HepG2 (cell line): ENCODE measurements at regions not wholly inside any gene's neighbourhood (a gene's known extent, or its start where the extent isn't known, plus 50 kb on each side); places are given as distances from the start of the nearest gene placed in this dataset.

Experiments used
- BCL6 ChIP-seq: IDR thresholded peaks from 2 replicates; pipeline ENCODE4 v1.6.1; 2016; ENCODE audit warnings: missing genetic modification reagents, missing compliant biosample characterization
- BHLHE40 ChIP-seq: IDR thresholded peaks from 2 replicates; pipeline ENCODE4 v1.6.1; 2011; ENCODE audit warnings: low read length, improper control_type of control experiment
- EP300 ChIP-seq, 3 experiments: sonication (generic) in 1 of 3; formaldehyde crosslinking in 1 of 3; IDR thresholded peaks; 2 replicates each; pipeline versions ENCODE4 v1.5.1 to v1.6.1; 2011 to 2020; ENCODE audit warnings: low read depth in 2 of 3, low read length in 2 of 3, borderline replicate concordance in 1 of 3, improper control_type of control experiment in 1 of 3, mild to moderate bottlenecking in 1 of 3, missing genetic modification reagents in 1 of 3, moderate library complexity in 1 of 3
- ISL2 ChIP-seq: sonication (generic); formaldehyde crosslinking; IDR thresholded peaks from 2 replicates; pipeline ENCODE4 v1.5.0; 2020; ENCODE audit warnings: missing genetic modification reagents
- MAFG ChIP-seq: sonication (generic); formaldehyde crosslinking; IDR thresholded peaks from 2 replicates; pipeline ENCODE4 v1.5.1; 2020; ENCODE audit warnings: mild to moderate bottlenecking, missing genetic modification reagents
- NFKBIZ ChIP-seq: IDR thresholded peaks from 2 replicates; pipeline ENCODE4 v1.6.1; 2018; ENCODE audit warnings: missing genetic modification reagents, missing compliant biosample characterization
- PATZ1 ChIP-seq: sonication (generic); formaldehyde crosslinking; IDR thresholded peaks from 2 replicates; pipeline ENCODE4 v1.4.0; 2020; ENCODE audit warnings: missing genetic modification reagents
- SP5 ChIP-seq: IDR thresholded peaks from 2 replicates; pipeline ENCODE4 v1.6.1; 2016; ENCODE audit warnings: low read depth, borderline replicate concordance
- TCF7 ChIP-seq: sonication (generic); IDR thresholded peaks from 2 replicates; pipeline ENCODE4 v1.6.1; 2016; ENCODE audit warnings: antibody characterized with exemption, low read depth
- TFDP1 ChIP-seq: IDR thresholded peaks from 2 replicates; pipeline ENCODE4 v1.6.1; 2016; ENCODE audit warnings: missing compliant biosample characterization, missing genetic modification reagents, borderline replicate concordance
- THAP9 ChIP-seq: sonication (generic); formaldehyde crosslinking; IDR thresholded peaks from 2 replicates; pipeline ENCODE4; 2020; ENCODE audit warnings: missing genetic modification reagents, mild to moderate bottlenecking, borderline replicate concordance
- TMF1 ChIP-seq: sonication (generic); formaldehyde crosslinking; IDR thresholded peaks from 2 replicates; pipeline ENCODE4 v1.8.1; 2022; ENCODE audit warnings: low read depth, missing genetic modification reagents
- ZNF10 ChIP-seq: sonication (generic); formaldehyde crosslinking; IDR thresholded peaks from 2 replicates; pipeline ENCODE4 v1.4.0; 2020; ENCODE audit warnings: mild to moderate bottlenecking, low read depth, missing genetic modification reagents, borderline replicate concordance
- ZNF281 ChIP-seq: sonication (generic); formaldehyde crosslinking; IDR thresholded peaks from 2 replicates; pipeline ENCODE4 v1.4.0; 2020; ENCODE audit warnings: missing genetic modification reagents, borderline replicate concordance
- ZNF564 ChIP-seq: sonication (generic); formaldehyde crosslinking; IDR thresholded peaks from 2 replicates; pipeline ENCODE4 v1.8.1; 2023; ENCODE audit warnings: mild to moderate bottlenecking, missing genetic modification reagents
- ZNF687 ChIP-seq: sonication (generic); formaldehyde crosslinking; IDR thresholded peaks from 2 replicates; pipeline ENCODE4 v1.5.1; 2020; ENCODE audit warnings: mild to moderate bottlenecking, missing genetic modification reagents, moderate library complexity

GRCh38 chr21:38990424-38990794, 184.7 kb downstream of the ETS2 start (continued):
- TF ChIP-seq NFKBIZ (peak; percentile 96; the same call in 1 of the 2 replicates), TCF7 (peak; percentile 95), TFDP1 (CRISPR knock-in tag) (peak; percentile 70; the same call in 1 of the 2 replicates), ZNF10 (CRISPR knock-in tag) (no peak), ZNF564 (CRISPR knock-in tag) (no peak), ISL2 (no peak), ZNF281 (CRISPR knock-in tag) (peak; percentile 94), MAFG (CRISPR knock-in tag) (no peak), BHLHE40 (peak; percentile 71; the same call in 1 of the 2 replicates), BCL6 (peak; percentile 46; the same call in 1 of the 2 replicates), PATZ1 (CRISPR knock-in tag) (0 out of 2 replicates have a peak, but pooled peaks have one; percentile 8), EP300 (IDR thresholded peaks at IDR 0.05; ENCODE audit: low read depth in 2 of 2, low read length in 2 of 2) (no peak), EP300 (CRISPR knock-in tag; IDR thresholded peaks at IDR 0.05; ENCODE audit: borderline replicate concordance) (peak; percentile 37; the same call in 1 of the 2 replicates), SP5 (CRISPR knock-in tag) (peak; percentile 51; the same call in 1 of the 2 replicates), ZNF687 (CRISPR knock-in tag) (peak; percentile 8), TMF1 (CRISPR knock-in tag) (no peak), THAP9 (CRISPR knock-in tag) (peak; percentile 30; the same call in 1 of the 2 replicates)
